Activated T-cell treated with anti-CD3 and anti-CD28 coated beads for 48 hours (primary cell): ENCODE measurements at regions not wholly inside any gene's neighbourhood (a gene's known extent, or its start where the extent isn't known, plus 50 kb on each side); places are given as distances from the start of the nearest gene placed in this dataset.
"Not testable (repeated sequence)": the region's sequence is repeated elsewhere in the genome, so short reads cannot be mapped to it uniquely, and the experiment has no call there.

Experiments
- DNase-seq: peaks from one replicate; pipeline ENCODE4 v3.0.0-alpha.2; 2020; ENCODE audit warnings: low read depth

DNA sequence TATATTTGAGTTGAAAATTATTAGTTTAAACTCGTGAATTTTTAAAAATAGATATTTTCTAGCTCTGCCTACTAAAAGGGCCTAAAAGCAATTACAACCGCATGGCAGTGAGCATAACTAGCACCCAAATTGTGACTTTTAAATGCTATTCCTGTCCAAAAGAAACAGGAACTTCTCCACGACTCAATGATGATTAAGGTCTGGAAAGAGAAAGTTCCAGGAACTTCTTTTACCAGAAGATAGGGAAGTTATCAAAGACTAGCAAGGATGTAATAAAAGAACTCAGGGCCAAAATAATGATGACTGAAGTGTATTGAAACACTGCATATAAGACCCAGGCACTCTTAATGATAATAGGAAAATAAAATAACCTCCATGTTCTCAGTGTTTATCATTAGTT is 313.0 kb downstream of the PLPP3 start:
- no peak for DNase-seq

- DNase-seq = no peak
Measured at GRCh38 chr1:56265216-56265615, 314.1 kb downstream of the PLPP3 start.

GRCh38 chr1:56263908-56264307 is 315.5 kb downstream of the PLPP3 start:
- no peak for DNase-seq

GRCh38 chr1:56258371-56258770 is 321.0 kb downstream of the PLPP3 start:
- DNase-seq = no peak

- DNase-seq = no peak
Measured at GRCh38 chr1:56257726-56258125, 321.6 kb downstream of the PLPP3 start.

GRCh38 chr1:56256153-56257000 is 323.0 kb downstream of the PLPP3 start:
- no peak for DNase-seq

GRCh38 chr1:56255516-56256152 is 323.7 kb downstream of the PLPP3 start:
- DNase-seq = no peak

- no peak for DNase-seq
Measured at GRCh38 chr1:56254130-56254529, 325.2 kb downstream of the PLPP3 start.

- no peak for DNase-seq
Measured at GRCh38 chr1:56250809-56251208, 328.6 kb downstream of the PLPP3 start.

DNA sequence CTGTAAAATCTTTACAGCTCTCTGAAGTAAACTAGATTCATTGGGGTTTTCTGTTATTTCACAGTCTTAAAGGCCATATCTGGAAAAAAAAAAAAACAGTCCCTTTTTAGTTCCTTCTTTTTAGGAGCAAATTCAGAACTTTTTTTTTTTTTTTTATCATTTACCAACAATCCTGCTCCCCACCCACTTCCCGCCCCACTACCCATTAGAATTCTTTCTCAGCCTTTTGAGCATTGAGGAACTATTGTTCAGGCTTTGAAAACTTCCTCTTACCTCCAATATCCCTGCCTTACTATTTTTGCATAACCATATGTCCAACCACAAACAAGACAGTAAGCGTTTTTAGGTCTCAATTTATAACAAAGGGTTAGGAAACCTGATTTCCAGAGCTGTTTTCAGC is 330.1 kb downstream of the PLPP3 start:
- no peak for DNase-seq

GRCh38 chr1:56248138-56248537 is 331.2 kb downstream of the PLPP3 start:
- DNase-seq = no peak

GRCh38 chr1:56246726-56247125 is 332.6 kb downstream of the PLPP3 start:
- not testable (repeated sequence) for DNase-seq

GRCh38 chr1:56240400-56240799 is 339.0 kb downstream of the PLPP3 start:
- no peak for DNase-seq

DNA sequence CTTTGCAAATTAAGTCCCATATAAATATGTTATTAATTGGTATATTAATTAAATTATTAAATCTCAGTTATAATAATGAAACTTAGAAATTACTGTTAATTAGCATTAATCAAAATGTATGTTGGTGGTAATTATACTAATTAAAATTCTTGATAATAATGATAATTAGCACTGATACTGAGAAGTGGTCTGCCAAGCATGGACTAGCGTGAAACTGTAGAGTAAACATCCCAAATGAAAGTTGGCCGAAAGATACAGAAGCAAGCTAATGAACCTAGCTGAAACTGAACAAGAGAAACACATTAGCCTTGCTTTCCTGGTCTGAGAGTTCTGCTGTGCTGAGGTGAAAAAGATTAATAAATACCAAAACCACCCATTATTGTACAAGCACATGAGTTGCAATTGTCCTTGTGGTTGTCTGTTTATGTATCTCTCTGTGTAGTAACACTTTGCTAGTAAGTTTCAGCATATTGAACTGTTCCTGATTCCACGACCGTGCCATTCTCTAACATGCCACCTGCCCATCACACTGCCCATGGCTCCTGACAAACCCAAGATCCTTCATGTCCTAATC is 341.8 kb downstream of the PLPP3 start:
- DNase-seq = no peak

GRCh38 chr1:56236688-56237087 is 342.7 kb downstream of the PLPP3 start:
- no peak for DNase-seq

DNA sequence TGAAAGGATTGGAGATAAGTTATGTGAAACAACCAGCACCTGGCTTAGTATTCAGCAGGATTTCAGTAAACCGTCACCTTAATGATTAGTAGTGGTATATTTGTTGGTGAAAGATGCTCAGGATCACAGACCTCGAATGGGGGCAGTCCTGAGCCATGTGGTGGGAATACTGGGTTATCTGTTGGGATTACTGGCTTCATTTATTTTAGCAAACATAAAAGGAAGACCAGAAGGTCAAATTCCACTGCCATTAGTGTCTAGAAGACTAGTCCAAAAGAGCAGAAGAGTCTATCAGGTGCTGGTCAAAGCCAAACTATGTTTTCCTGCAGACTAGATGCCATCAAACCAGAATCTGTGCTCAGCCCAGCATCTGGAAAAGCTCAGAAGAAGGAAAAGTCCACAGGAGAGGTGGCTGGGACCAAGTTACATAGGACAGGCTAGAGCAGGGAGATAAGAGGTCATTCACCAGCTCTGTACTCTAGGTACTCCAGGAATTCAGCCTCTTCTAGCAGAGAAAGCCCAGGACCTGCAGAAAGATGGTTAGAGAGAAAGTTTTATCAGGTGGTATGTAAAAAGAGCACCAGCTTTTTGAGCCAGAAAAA is 343.4 kb downstream of the PLPP3 start:
- no peak for DNase-seq

- DNase-seq = no peak
Measured at GRCh38 chr1:56229186-56229585, 350.2 kb downstream of the PLPP3 start.

GRCh38 chr1:56227886-56228285 is 351.5 kb downstream of the PLPP3 start:
- no peak for DNase-seq

DNA sequence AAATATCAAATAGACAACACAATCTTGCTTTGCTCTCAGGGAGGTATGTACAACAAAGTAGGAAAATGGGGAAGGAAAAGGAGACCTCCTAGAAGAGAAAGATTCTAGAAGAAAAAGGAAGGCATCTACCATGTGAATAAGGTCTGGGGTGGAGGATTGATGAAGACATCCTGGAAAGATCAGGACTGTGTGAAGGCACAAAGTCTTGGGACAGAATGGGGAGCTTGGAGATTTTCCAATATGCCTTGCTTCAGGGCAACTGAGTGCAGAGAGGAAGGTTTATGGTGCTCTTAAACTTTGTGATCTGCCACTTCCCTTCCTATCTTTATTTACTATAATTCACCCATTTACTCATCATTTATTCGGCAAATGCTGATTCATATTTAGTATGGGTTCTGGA is 352.0 kb downstream of the PLPP3 start:
- no peak for DNase-seq

DNA sequence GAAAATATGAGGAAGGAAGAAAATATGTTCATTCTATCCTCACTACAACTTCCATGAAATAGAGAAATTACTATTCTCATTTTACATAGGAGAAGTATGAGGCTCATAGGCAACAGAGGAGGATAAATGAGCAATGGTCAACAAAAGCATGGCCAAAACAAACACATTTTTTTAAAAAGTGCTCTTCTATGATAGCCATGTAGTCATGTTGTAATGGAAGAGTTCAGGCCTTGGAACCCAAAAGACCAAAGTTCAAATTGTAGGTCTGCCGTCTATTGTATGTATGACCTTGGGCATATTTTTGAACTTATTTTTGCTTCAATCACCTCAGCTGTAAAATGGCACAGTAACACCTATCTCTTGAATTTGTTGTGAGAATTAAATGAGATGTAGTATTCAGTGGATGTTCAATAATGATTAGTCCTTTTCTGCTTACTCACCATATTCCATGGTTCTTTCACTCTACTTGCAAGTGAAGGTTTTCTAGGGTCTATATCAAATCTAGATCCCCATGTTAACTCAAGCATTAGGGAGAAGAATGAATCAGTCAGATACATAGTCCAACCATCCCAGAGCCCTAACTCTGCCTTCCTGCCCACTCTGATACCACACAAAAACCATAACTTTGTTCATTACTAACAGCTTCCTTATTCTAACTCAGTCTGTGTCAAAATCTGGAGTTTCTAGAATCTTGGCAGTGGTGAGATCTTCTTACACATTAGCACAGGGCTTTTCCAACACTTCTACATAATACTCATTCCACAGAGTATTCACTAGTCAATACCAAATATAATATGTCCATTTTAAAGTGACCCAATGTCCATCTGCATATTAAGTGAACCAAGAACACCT is 353.2 kb downstream of the PLPP3 start:
- no peak for DNase-seq

- no peak for DNase-seq
Measured at GRCh38 chr1:56223968-56224367, 355.4 kb downstream of the PLPP3 start.
